ENCODE measurements at regions not wholly inside any gene's neighbourhood (a gene's known extent, or its start where the extent isn't known, plus 50 kb on each side); places are given as distances from the start of the nearest gene placed in this dataset.

DNA sequence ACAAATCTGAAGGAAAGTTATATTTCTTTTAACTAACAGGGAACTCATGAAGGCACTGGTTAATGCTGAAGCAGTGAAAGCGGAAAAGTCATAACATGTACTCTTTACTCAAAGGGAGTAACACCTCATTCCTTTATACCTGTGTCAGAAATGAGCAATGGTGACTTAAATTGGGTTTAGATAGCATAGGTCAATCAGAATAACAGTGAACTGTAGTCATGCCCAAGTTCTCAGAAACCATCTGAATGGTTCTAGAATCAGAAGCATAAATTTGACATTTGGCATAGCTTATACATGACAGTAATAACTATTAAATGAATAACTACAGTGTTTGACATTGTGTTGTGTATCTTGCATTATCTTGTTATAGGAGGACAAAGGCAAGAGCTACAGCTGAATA, 382.0 kb downstream of the NUF2 start:
- TF ChIP-seq RAD21 (IDR thresholded peaks at IDR 0.05; ENCODE audit: low read depth) (no peak), EP300 (IDR thresholded peaks at IDR 0.05; ENCODE audit: borderline replicate concordance) (no peak), TCF12 (IDR thresholded peaks at IDR 0.05; ENCODE audit: low read depth) (no peak), NFIC (IDR thresholded peaks at IDR 0.05) (no peak), ZBTB7A (IDR thresholded peaks at IDR 0.05; ENCODE audit: low read depth) (no peak), YY1 (IDR thresholded peaks at IDR 0.05; ENCODE audit: low read depth) (no peak), FOXM1 (IDR thresholded peaks at IDR 0.05; ENCODE audit: borderline replicate concordance, low read depth) (no peak), TAF1 (IDR thresholded peaks at IDR 0.05; ENCODE audit: low read depth) (no peak), TEAD4 (IDR thresholded peaks at IDR 0.05) (no peak), CEBPB (IDR thresholded peaks at IDR 0.05) (no peak), EGR1 (IDR thresholded peaks at IDR 0.05) (no peak), CREB1 (IDR thresholded peaks at IDR 0.05; ENCODE audit: low read depth) (no peak)
- TF ChIP-seq, protein P1, sequence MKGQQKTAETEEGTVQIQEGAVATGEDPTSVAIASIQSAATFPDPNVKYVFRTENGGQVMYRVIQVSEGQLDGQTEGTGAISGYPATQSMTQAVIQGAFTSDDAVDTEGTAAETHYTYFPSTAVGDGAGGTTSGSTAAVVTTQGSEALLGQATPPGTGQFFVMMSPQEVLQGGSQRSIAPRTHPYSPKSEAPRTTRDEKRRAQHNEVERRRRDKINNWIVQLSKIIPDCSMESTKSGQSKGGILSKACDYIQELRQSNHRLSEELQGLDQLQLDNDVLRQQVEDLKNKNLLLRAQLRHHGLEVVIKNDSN (IDR thresholded peaks at IDR 0.05) = no peak
- TF ChIP-seq, protein P2, sequence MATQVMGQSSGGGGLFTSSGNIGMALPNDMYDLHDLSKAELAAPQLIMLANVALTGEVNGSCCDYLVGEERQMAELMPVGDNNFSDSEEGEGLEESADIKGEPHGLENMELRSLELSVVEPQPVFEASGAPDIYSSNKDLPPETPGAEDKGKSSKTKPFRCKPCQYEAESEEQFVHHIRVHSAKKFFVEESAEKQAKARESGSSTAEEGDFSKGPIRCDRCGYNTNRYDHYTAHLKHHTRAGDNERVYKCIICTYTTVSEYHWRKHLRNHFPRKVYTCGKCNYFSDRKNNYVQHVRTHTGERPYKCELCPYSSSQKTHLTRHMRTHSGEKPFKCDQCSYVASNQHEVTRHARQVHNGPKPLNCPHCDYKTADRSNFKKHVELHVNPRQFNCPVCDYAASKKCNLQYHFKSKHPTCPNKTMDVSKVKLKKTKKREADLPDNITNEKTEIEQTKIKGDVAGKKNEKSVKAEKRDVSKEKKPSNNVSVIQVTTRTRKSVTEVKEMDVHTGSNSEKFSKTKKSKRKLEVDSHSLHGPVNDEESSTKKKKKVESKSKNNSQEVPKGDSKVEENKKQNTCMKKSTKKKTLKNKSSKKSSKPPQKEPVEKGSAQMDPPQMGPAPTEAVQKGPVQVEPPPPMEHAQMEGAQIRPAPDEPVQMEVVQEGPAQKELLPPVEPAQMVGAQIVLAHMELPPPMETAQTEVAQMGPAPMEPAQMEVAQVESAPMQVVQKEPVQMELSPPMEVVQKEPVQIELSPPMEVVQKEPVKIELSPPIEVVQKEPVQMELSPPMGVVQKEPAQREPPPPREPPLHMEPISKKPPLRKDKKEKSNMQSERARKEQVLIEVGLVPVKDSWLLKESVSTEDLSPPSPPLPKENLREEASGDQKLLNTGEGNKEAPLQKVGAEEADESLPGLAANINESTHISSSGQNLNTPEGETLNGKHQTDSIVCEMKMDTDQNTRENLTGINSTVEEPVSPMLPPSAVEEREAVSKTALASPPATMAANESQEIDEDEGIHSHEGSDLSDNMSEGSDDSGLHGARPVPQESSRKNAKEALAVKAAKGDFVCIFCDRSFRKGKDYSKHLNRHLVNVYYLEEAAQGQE (IDR thresholded peaks at IDR 0.05; ENCODE audit: low read depth) = no peak
- TF ChIP-seq, protein P3, sequence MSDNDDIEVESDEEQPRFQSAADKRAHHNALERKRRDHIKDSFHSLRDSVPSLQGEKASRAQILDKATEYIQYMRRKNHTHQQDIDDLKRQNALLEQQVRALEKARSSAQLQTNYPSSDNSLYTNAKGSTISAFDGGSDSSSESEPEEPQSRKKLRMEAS (IDR thresholded peaks at IDR 0.05) = no peak

DNA sequence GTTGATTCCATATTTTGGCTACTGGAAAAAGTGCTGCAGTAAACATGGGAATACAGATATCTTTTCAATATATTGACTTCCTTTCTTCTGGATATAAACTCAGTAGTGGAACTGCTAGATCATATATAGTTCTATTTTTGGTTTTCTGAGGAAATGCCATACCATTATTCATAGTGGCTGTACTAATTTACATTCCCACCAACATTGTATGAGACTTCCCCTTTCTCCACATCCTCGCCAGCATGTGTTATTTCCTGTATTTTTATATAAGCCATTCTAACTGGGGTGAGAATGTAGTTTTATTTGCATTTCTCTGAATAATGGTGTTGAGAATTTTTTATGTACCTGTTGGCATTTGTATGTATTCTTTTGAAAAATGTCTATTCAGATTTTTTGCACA, 385.2 kb downstream of the NUF2 start:
- TF ChIP-seq NFIC (IDR thresholded peaks at IDR 0.05) = no peak
- TF ChIP-seq, protein P3 (IDR thresholded peaks at IDR 0.05) = no peak

DNA sequence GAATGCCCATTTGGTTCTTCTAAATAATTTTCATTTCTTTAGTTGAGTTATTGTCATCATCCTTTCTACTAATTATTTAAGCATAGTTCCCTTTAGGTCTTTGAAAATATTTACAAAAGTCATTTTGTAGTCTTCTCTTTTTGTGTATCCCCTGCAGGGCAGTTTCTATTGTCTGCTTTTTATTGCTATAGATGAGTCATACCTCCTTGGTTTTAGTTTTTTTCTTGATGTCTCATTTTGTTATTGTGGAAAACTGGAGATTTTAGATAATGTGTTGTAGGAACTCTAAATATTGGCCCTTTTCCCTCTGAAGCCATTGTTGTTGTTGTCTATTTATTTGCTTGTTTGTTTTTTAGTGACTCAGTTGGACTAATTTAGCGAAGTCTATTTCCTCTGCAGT, 387.9 kb downstream of the NUF2 start:
- no peak for TF ChIP-seq CEBPB (IDR thresholded peaks at IDR 0.05)

DNA sequence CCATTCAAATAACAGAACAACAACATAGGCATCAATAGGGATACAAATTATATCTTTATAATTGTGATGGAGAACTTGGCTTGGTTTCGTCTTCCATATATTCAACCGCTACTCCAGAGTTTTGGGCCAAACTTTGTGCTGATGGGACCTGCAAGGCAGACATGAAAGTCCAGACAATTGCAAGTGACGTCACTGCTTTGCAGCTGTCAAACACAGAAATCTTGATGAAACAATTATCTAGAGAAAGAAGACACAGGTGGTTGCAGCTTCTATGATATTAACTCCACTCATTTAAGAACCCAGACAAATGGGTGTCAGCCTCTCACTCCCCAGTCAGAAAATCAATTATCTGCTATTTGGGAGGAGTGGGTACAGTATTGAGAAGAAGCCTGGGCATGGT, 390.6 kb downstream of the NUF2 start:
- TF ChIP-seq FOXM1 (IDR thresholded peaks at IDR 0.05; ENCODE audit: borderline replicate concordance, low read depth) = no peak
- TF ChIP-seq TCF12 (IDR thresholded peaks at IDR 0.05; ENCODE audit: low read depth) = no peak
- TF ChIP-seq ZBTB7A (IDR thresholded peaks at IDR 0.05; ENCODE audit: low read depth) = no peak
- no peak for TF ChIP-seq RAD21 (IDR thresholded peaks at IDR 0.05; ENCODE audit: low read depth)
- TF ChIP-seq, protein P3 (IDR thresholded peaks at IDR 0.05) = no peak
- TF ChIP-seq CREB1 (IDR thresholded peaks at IDR 0.05; ENCODE audit: low read depth) = no peak
- TF ChIP-seq EP300 (IDR thresholded peaks at IDR 0.05; ENCODE audit: borderline replicate concordance) = no peak
- no peak for TF ChIP-seq EGR1 (IDR thresholded peaks at IDR 0.05)
- no peak for TF ChIP-seq YY1 (IDR thresholded peaks at IDR 0.05; ENCODE audit: low read depth)
- no peak for TF ChIP-seq NFIC (IDR thresholded peaks at IDR 0.05)
- TF ChIP-seq, protein P2 (IDR thresholded peaks at IDR 0.05; ENCODE audit: low read depth) = no peak
- TF ChIP-seq, protein P1 (IDR thresholded peaks at IDR 0.05) = no peak

DNA sequence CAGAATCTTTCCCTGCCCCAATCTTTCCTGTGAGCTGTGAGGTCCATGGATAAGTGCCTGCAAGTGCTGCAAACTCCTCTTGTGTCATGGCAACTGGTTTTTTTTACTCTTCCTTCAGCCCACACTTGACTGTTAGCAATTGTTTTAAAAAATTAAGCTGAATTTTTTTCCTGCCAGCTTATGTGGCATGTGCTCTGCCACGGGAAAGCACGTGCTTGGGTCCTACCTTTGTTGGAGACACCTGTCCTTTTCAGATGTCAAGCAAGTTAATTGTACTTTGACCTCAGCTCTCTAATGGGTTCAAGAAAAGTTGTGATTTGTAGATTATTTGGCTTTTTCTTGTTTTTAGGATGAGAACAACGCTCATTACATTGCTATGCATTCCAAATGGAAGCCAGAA, 398.5 kb downstream of the NUF2 start:
- TF ChIP-seq, protein P2 (IDR thresholded peaks at IDR 0.05; ENCODE audit: low read depth) = no peak
- TF ChIP-seq YY1 (IDR thresholded peaks at IDR 0.05; ENCODE audit: low read depth) = no peak
- TF ChIP-seq, protein P1 (IDR thresholded peaks at IDR 0.05) = no peak
- no peak for TF ChIP-seq TCF12 (IDR thresholded peaks at IDR 0.05; ENCODE audit: low read depth)
- TF ChIP-seq CREB1 (IDR thresholded peaks at IDR 0.05; ENCODE audit: low read depth) = no peak
- no peak for TF ChIP-seq ZBTB7A (IDR thresholded peaks at IDR 0.05; ENCODE audit: low read depth)
- TF ChIP-seq, protein P3 (IDR thresholded peaks at IDR 0.05) = no peak
- no peak for TF ChIP-seq NFIC (IDR thresholded peaks at IDR 0.05)
- TF ChIP-seq EGR1 (IDR thresholded peaks at IDR 0.05) = no peak
- TF ChIP-seq RAD21 (IDR thresholded peaks at IDR 0.05; ENCODE audit: low read depth) = no peak
- no peak for TF ChIP-seq CEBPB (IDR thresholded peaks at IDR 0.05)
- TF ChIP-seq FOXM1 (IDR thresholded peaks at IDR 0.05; ENCODE audit: borderline replicate concordance, low read depth) = no peak
- TF ChIP-seq TEAD4 (IDR thresholded peaks at IDR 0.05) = no peak
- no peak for TF ChIP-seq EP300 (IDR thresholded peaks at IDR 0.05; ENCODE audit: borderline replicate concordance)
- no peak for TF ChIP-seq TAF1 (IDR thresholded peaks at IDR 0.05; ENCODE audit: low read depth)
